ENCODE measurements at regions not wholly inside any gene's neighbourhood (a gene's known extent, or its start where the extent isn't known, plus 50 kb on each side); places are given as distances from the start of the nearest gene placed in this dataset.

DNA sequence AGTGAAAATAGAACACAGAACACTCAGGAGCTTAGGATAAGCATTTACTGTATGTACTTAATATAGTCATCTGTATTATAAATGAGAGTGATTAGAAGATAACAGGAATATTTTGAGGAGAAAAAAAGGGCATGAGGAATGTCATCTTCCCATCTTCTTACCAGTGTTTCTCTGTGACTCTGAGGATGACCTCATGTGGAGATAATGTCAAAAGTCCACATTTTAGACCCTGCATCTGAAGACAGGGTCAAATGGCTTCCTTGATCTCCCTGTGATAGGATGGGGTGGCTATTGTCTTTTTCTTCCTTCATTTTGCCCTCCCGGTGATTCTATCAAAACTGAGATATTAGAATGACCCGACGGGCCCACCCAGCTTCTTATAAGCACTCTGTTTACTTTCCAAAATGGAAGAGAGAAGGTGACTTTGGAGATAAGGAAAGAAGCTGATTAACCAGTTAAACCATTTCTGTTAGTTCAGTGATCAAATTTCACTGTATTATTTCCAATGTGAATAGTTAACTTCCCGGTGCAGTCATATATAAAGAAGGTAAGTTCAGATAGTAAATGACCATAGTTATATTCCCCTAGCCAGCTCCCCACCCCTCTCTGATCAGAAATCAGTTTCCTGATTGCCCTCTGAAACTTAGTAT is 115.7 kb upstream of the SALL4 start:
- DNase-seq = no peak

DNA sequence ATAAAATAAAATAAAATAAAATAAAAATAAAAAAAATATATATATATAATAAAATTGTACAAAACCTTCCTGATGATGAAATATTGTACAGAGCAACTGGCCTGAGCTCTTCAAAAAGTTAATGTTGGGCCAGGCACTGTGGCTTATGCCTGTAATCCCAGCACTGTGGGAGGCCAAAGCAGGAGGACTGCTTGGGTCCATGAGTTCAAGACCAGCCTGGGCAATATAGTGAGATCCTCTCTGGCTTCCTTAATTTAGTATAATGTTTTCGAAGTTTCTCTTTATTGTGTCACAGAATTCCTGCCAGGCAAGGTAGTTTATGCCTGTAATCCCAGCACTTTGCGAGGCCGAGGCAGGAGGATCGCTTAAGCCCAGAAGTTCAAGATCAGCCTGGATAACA is 113.9 kb upstream of the SALL4 start:
- no peak for DNase-seq

DNA sequence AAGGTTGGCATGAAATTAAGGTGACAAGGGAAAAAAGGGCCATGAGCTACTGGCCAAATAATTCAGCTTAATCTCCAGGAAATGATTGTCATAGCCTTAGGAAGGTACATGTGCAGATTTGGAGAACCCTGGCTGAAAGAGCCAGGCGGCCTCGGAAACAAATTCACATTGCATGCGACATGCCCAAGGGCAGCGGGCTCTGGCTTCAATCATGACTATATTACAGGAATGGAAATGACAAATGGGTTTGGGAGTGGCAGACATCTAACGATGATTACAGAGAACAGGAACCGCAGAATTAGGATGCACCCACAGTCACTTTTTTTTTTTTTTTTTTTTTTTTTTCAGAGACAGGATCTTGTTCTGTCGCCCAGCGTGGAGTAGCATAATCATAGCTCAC is 112.4 kb upstream of the SALL4 start:
- no peak for DNase-seq

DNA sequence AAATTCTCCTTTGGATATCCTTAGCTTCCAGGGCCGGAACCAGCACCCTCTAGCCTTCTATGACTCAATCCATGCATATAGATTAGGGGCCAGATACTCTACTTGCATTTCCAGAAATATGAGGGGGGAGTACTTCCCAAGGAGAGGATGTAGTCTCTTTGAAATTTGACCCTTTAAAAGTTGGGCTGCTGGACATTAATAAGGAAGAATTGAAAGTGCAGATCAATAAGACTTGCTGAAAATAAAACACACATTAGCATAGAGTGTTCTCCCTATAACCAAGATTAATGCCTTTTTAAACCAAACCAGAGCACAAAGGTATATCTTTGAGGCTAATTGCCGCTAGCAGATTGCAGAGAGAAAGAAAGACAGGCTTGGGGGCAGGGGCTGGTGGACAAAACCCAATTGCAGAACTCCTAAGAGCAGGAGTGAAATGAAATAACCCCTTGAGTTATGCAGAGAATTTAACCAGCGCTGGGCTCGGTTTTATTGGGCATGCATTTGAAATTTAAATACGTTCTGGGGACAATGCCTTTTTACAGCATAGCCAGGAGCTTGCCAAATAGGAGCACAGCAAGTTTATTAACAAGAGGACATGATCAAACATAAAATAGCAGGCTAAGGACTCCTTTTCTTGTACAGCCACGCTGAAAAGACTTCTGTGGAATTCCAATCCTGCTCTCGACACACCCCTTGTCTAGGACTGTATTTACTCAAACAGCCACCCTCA is 108.2 kb upstream of the SALL4 start:
- DNase-seq = no peak

DNA sequence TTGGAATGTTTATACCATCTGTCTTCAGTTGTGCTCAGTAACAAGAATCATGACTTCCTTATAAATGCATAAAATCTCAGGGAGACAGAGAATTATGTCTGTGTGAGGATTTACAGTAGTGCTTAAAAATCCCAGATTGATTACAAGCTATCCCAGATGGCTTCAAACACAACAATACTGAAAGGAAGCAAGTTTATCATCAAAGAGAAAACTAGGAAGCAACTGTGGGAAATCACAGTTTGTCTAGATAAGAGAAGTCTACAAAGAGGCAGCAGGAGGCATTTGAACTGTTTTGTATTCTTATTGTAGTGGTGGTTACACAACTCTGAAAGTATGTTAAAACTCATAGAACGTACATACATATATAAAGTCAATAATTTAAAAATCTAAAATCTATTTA is 104.4 kb upstream of the SALL4 start:
- no peak for DNase-seq

DNA sequence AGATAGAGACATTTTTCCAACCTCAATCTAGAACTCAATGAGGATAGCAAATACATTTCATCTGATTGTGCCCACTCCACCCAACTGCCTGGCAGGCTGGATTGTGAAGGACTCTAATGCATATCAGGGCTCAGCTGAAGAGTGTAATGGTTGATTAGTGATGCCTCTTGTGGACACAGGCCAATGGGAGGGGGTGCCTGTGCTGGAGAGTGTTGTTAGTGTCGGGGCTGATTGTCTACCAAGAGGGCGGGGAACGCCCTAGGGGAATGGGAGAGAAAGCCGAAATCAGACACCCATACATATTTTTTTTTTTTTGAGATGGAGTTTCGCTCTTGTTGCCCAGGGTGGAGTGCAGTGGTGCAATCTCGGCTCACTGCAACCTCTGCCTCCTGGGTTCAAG is 103.7 kb upstream of the SALL4 start:
- DNase-seq = peak; percentile 66

DNA sequence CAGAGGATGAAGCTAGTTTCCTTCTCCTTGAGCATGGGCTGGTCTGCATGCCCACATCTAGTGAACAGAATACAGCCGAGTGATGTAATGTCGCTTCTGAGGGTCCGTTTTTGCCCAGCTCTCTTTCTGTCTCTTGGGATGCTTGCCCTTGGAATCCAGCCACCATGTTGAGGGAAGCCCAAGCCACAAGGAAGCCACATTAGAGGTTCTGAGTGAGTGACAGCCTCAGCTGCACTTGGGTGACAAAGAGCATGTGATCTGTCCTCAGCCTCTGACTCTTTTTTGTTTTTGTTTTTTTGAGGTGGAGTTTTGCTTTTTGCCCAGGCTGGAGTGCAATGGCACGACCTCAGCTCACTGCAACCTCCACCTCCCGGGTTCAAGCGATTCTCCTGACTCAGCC is 100.6 kb upstream of the SALL4 start:
- DNase-seq = no peak

DNA sequence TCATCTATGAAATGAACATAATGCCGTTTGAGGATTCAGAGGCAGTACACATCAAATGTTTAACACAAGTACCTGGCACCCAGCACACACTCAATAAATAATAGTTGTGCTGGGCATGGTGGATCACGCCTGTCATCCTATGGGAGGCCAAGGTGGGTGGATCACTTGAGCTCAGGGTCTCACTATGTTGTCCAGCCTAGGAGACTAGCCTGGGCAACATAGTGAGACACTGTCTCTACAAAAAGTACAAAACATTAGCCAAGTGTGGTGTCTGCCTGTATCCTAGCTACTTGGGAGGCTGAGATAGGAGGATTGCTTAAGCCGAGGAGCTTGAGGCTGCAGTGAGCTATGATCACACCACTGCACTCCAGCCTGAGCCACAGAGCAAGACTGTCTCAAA is 98.1 kb upstream of the SALL4 start:
- DNase-seq = no peak

DNA sequence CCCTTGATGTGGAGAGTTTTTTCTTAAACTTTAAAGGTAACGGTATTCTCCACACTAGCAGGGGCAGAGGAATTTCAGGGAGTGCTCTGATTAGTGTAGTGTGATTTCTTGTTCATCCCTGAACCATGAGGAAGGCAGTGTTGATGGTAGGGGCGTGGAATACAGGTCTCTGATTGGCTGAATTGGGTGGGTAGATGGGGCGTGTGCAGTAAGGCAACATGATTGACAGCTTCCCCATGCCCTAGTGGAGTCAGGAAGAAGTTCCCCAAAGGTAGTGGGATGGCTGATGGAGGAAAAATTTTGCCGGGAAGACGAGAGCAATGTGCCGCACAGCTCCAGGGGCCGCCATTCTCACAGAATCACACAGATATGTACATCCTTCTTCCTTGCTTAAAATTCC is 97.4 kb upstream of the SALL4 start:
- DNase-seq = no peak

DNA sequence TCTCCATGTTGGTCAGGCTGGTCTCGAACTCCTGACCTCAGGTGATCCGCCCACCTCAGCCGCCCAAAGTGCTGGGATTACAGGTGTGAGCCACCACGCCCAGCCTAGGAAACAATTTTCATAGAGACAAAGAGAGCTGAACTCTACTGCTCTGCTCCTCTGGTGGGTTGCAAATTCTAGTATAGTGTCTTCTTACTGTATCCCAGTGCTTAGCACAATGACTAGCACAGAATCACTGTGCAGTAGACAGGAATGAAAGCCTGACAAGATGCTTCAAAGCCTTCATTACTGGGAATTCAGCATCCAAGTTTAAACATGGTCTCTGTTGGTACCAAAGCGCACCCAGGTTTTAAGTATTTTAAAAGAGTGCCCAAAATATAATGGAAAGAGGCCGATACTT is 96.5 kb upstream of the SALL4 start:
- no peak for DNase-seq

DNA sequence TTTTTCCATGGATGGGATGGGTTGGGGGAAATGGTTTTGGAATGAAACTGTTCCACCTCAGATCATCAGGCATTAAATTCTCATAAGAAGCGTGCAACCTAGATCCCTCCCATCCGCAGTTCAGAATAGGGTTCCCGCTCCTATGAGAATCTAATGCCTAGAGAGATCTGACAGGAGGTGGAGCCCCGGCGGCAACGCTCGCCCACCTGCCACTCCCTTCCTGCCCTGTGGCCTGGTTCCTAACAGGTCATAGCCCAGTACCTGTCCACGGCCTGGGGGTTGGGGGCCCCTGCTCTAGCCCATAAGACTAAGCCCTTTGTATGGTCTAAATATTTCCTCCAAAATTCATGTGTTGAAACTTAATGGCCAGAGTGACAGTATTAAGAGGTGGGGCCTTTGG is 92.3 kb upstream of the SALL4 start:
- no peak for DNase-seq

DNA sequence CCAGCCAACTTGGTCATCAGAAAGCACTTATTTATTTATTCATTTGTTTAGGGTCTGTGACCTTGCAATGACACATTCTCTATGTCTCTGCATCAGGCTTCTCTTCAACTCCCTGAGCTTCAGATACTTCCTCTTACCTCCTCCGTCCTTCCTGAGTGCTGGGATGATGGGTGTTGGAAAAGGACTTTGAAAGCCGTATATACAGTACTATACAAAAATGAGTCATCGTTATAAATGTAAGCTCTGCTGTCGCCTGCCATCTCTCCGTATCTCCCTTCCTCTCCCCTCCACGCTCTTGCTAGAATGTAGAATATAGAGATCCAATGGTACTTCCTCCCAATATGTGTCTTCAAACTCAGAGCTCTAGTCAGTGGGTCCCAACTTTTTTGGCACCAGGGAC is 91.9 kb upstream of the SALL4 start:
- no peak for DNase-seq

DNA sequence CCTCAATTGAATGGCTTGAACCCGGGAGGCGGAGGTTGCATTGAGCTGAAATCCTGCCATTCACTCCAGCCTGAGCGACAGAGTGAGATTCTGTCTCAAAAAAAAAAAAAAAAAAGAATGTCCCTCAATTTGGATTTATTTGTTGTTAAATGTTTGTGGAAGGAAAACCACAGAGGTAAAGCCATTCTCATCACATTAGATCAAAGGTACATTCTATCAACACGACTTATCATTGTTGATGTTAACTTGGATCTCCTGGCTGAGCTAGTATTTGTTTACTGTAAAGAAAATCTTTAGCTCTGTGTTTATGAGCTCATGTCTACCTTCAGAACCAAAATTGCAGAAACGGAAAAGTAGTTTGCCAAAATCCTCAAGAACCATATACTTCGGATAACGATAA is 91.4 kb upstream of the SALL4 start:
- DNase-seq = no peak

DNA sequence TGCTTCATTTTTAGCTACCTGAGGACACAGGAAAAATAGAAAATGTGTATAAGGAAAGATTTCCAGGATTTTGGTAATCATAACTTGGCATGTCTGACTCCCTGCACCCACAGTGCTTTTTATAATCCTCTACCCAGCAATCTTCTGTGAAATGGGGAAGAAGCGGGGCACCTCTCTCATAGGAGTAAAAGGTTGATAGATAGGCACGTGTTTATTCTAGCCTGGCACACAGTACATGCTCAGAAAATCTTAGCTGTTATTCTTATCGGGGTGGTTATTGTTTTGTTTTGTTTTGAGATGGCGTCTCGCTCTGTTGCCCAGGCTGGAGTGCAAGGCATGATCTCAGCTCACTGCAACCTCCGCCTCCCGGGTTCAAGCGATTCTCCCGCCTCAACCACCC is 87.7 kb upstream of the SALL4 start:
- DNase-seq = no peak

DNA sequence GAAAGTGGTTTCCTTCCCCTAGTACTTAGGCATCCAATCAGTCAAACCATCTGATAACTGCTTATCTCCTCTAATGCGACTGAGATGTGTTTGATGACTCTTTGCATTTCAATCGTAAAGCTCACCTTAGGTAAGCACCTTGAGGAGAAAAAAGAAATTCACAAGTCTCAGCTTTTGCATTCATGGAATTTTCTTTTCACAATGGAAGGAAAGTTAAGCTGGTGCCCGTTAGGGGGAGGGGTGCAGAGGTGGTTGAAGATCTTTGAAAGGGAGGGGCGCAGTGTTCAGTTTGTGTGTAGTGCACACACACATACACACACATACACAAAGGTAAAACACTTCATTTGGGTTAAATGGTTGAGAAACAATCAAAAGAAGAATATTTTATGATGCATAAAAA is 87.1 kb upstream of the SALL4 start:
- no peak for DNase-seq

DNA sequence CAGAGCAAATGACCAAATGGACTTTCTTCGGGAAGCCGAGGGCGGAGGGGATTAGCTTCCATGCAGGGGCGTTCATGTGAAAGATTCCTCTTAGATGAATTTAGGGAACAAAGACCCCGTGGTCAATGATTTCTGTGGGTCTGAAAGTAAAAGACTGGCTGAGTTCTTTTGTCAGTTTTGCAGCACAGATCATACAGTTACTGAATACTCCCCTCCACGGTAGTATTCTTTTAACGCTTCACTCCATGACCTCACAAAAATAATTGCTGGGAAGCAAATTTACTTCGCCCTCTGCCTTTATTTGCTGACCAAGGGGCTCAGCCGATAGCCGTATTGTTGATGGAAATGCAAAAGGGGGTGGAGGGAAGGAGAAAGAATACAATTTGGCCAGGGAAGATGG is 86.0 kb upstream of the SALL4 start:
- no peak for DNase-seq

DNA sequence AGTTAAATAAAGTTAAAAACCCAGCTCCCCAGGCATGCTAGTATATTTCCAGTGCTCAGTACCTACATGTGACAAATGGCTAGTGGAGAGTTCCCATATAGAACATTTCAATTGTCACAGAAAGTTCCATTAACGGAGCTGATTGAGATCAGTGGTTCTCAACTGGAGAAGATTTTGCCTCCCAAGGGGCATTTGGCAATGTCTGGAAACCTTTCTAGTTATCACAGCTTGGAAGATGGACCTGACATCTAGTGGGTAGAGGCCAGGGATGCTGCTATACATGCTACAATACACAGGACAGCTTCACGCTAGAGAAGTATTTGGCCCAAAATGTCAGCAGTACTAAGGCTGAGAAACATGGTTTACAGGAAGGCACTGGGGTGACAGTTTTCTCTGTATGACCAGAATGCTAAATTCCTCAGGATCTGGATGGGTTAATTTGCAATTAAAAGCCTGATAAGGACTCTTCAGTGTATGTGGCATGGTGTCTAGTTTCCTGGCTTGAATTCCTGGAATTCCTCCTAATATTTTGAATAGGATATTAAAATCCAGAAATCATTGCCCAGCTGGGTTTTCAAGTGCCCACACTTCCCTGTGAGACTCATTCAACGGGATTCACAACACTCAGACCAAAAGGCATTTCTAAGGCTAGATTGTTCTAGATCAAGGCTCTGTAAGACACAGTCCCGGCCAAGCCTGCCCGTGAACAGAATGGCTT is 84.7 kb upstream of the SALL4 start:
- DNase-seq = no peak

DNA sequence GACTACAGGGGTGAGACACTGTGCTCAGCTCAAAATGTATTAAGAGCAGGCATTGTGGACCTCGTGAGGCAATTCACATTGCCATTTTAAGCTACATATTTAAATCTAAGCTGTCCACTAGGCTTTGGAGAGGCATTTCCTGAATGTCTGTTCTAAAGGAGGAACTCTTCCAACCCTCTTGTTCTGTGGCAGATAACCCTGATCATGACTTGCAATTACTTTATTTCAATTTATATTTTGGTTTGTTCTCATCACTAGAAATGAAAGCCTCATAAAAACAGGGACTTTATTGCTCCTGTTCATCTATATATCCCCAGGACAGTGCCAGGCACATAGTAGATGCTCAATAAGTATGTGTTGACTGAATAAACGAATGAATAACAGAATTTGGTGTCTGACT is 84.0 kb upstream of the SALL4 start:
- DNase-seq = no peak

DNA sequence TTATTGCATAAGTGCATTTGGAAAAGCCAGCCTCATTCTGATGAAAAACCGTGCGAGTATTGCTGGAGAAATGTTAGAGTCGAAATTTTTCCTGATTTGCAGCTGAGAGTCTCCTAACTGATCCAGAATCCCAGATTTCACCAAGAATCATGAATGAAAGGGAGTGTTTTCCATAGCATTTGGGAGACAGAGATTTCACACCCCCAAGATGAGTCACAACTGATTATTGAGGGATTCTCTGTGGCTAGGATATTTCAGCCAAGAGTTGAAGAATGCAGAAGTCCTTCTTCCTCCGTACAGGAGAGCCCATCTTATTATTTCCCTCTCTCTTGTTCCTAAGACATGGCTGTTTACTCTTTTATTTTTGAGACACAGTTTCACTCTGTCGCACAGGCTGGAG is 82.2 kb upstream of the SALL4 start:
- no peak for DNase-seq

DNA sequence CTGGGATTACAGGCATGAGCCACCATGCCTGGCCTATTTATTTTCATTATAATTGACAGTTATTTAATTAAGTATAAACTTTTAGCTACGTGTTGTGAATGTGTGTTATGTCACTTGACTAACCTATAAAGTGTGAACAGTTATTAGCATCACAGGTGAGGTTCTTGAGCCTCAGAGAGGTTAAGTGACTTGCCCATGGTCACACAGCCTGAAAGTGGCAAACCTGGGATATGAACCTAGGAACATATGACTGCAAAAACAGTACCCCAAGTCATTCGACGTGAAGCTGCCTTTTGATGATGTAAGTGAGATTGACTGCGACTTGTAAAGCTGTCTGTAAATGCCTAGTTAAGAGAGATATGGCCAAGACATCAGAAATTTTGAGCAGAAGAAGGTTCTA is 77.9 kb upstream of the SALL4 start:
- DNase-seq = no peak

DNA sequence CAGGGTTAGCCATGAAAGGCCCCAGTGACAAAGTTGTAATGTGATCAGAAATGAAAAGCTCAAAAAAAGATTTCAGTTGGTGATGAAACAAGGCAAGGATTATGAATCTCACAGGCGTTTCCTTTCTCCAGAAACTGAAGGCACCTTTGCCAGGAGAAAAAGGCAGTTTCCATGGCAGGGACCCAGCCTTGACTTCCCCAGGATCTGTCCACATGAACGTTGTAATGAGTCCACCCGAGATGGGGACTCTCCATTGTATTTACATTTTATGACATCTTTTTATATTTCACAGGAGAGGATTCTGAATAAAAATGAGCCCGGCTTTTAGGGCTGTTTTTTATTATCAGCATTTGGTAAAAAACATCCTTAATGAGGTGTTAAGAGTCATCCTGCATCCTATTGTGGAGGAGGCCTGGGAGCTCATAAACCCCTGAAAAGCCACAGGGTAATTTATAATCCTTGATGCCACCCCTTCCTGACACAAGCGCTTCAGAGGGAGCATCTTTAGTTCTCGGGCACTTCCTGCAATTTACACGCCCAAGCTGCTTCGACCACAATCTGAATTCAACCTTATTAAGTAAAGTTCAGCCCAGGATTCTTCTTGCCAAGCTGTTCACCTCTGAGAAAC is 74.1 kb upstream of the SALL4 start:
- DNase-seq = no peak

DNA sequence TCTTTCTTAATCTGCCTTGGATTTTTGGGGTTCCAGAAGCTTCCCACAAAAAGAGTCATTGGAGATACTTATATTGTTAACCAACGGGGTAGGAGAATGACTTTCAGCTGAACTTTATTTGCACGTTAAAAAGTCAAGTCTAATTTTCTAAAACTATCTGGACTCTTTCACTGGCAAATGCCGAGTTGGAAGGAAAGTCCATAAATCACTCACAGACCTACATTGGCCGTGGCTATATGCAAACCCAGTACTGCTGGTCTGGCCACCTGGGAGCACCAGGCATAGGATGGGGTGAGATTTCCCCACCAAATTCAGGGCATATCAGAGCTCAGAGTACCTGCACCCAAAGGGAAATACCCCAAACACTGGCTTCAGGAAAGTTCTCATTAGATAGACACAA is 71.3 kb upstream of the SALL4 start:
- DNase-seq = no peak

DNA sequence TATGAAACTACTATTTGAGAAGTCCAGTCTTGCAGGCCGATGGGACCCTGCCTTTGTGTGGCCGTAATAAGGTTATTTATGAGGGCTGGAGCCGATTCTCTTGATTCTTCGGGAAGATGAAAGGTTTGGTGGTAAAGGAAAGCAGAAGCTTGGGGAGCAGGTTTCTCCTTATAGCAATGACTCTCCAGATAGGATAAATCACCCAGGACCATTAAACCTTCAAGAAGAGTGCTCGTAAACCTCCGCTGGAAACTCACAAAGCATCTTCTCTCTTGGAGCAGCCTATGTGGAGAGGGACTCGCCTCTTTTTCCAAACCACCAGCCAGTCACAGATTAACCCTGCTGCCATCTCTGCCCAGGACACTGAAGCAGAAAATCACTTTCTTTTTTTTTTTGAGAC is 69.6 kb upstream of the SALL4 start:
- no peak for DNase-seq

DNA sequence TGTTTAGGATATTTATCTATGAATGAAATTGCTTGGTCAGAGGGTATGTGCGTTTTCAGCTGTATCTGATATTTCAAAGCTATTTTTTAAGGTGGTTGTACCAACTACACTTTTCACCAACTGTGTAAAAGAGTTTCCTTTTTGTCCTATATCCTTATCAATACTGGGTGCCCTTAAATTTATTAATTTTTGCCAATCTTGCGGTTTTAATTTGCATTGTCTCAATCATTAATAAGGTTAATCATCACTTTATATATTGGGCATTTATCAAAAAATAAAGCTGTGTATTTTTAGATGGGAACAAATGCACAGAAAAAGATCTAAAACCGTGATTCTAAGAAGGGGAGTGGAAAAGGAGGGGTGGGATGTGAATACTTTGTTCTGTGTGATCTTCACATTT is 66.7 kb upstream of the SALL4 start:
- DNase-seq = no peak

Measured in DMS79 (cell line).